Stimulated activated CD8-positive, alpha-beta memory T cell treated with anti-CD3 and anti-CD28 coated beads, Interleukin-7, amount 100 ng/mL, for 4 hours (primary cell): ENCODE measurements at regions not wholly inside any gene's neighbourhood (a gene's known extent, or its start where the extent isn't known, plus 50 kb on each side); places are given as distances from the start of the nearest gene placed in this dataset.

Experiments
- DNase-seq, 2 donors: peaks; one replicate each; pipeline ENCODE4 v3.0.0-alpha.2; 2020; ENCODE audit warnings: low read depth in 2 of 2

DNA sequence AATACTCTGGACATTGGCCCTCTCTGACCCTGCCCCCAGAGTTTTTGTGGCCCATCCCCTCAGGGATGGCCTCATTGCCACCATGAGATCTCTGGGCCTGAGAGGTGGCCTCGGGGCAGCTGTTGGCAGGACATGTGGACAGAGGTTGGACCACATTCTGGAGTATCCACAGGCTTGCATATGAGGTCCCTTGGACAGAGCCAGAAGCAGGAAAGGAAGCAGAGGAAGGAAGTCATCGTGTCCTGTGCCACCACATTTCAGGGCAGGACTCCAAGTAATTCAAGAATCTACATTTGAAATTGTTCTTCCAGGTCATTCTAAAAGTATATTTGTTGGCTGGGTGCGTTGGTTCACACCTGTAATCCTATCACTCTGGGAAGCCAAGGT is 95.9 kb upstream of the PPP2R5A start:
- DNase-seq: no peak

DNA sequence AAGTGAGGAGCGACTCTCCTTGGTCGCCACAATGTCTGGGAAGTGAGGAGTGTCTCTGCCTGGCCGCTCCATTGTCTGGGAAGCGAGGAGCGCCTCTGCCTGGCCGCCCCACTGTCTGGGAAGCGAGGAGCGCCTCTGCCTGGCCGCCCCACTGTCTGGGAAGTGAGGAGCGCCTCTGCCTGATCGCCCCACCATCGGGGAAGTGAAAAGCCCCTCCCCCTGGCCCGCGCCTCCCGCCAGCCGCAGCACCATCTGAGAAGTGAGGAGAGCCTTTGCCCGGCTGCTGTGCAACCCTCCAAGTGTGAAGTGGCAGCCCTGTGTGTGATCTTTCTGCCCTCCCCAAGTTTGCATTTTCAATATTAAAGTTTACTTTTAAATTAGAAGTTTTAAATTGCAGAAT is 95.0 kb upstream of the PPP2R5A start:
- DNase-seq: no peak

DNA sequence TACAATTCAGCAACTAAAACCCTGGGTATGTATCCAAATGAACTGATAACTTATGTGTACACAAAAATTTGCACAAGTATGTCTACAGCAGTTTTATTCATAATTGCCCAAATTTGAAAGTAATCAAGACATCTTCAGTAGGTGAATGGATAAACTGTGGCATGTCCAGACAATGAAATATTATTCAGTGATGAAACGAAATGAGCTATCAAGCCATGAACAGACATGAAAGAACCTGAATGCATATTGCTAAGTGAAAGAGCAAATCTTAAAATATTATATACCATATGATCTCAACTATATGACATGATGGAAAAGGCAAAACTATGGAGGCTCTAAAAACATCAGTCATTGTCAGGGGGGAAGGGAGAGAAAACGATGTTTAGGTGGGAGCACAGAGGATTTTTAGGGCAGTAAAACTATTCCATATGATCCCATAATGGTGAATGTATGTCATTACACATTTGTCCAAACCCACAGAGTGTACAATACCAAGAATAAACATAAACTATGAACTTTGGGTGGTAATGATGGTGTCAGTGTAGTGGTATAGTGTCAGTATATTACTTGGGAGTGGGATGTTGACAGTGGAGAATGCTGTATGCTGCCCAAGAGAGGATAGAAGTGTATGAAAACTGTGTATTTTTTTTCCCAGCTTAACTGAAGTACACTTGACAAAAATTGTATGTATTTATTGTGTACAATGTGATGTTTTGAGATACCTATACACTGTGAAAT is 92.8 kb upstream of the PPP2R5A start:
- DNase-seq: no peak

DNA sequence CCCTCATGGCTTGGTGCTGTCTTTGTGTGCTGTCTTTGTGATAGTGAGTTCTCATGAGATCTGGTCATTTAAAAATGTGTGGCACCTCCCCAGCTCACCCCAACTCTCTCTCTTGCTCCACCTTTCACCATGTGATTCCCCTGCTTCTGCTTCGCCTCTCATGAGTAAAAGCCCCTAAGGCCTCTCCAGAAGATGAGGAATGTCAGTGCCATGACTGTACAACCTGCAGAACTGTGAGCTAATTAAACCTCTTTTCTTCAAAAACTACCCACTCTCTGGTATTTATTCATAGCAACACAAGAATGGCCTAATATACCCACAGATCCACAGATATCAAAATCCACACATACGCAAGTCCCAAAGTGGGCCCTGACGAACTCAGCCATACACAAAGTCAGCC is 88.9 kb upstream of the PPP2R5A start:
- DNase-seq: no peak

DNA sequence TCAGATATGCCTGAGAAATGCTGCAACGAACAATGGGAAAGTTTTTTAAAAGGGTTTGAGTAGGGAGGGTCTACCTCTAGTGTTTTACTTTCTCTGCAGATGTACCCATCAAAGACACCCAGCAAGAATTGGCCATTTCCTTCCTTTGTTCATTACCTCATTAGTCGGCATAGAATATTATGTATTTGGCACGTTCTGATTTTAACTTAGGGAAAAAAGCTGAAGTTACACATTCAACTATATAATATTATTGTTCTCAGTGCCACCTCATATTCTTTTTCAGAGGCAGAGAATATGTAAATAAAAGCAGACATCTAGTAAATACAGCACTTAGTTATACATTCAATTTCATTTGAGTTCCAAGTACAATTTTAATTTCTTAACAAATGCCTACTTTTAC is 83.7 kb upstream of the PPP2R5A start:
- no peak for DNase-seq

DNA sequence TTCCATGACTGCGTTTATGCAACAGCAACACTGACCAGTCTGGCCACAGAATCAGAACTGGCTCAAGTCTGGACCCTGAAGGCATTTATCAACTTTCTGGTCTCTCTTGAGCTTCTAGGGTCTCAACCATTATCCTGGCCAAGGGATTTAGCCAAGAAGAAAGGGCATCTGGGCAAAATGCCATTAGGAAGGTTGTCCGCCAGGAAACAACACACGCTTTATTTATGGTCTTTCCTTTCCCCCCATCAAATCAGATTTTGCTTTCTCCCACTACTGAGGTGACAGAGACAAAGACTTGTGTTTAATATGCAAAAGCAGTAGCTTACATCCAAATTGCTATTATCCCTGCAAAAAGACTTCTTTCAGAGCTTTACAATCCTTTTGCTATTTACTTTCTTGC is 81.6 kb upstream of the PPP2R5A start:
- no peak for DNase-seq

DNA sequence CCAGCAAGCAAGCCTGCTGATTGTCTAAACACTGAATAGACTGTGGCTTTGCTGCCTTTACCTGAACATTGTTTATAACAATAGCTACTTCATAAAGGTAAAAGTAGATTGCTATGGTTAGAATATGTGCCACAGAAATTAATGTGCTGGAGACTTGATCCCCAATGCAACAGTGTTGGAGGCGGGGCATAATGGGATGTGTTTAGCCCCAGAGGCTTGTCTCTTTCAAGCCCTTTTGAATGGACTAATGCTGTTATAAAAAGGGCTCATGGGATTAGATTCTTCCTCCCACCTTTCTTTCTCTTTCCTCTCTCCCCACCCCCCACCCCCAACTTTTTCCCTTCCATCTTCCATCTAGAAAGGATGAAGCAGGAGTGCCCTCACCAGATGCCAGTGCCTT is 80.2 kb upstream of the PPP2R5A start:
- no peak for DNase-seq

DNA sequence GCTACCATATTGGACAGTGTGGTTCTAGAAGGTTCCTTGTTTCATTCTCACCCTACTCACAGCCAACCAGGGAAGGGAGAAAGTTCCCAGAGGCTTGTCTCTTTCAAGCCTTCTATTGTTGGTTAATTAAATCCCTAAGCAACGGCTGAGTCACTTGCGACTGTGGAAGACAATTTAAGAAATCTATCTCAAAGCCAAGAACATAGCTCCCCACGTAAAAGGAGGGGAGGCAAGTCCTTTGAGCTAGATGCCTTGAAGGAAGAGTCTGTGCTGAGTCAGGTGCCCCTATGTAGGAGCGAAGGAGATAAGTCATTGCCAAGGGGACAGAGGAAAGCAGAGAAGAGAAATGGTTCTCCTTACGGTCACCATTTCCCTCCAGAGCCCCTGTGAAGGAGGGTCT is 79.4 kb upstream of the PPP2R5A start:
- no peak for DNase-seq

DNA sequence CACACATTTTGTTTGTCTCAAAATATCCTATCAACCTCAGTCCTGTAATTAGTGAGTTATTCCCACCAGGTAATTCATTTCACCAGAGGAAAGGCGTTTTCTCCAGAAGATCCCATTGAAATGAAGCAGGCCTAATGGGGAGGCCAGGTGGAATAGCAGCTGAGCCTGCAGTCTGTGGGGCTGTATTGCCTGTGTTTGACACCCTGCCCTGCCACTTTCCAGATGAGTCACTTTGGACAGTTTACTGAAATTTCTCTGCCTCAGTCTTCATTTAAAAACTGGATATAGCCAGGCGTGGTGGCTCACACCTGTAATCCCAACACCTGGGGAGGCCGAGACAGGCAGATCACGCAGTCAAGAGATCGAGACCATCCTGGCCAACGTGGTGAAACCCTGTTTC is 78.1 kb upstream of the PPP2R5A start:
- no peak for DNase-seq

DNA sequence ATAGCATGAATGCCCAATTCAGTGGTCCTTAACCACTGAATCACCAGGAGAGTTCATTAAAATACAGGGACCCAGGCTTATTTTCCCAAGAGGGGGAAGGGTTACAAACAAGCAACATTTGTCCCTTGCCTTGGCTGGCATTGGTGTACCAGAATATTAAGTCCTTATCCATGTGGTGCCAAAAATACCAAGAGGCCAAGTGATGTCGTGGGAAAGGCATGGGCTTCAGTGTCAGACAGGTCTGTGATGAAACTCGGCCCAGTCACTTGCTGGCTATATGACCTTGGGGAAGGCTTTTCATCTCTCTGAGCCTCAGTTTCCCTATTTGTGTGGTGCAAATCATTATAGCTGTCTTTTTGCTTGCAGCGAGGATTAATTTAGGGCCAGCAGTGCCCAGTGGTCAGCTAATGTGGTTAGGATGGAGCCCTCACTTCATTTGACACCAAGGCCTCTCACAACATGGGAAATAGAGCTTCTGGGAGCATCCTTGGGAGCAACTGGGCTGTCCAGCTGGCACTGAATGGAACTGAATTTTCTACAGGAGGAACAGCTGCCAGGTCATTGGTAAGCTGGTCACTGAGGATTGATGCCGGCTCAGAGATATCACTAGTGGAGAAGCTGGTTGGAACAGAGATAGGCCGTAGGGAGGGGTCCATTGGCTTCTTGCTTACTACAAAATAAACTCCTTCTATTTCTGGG is 77.2 kb upstream of the PPP2R5A start:
- no peak for DNase-seq

DNA sequence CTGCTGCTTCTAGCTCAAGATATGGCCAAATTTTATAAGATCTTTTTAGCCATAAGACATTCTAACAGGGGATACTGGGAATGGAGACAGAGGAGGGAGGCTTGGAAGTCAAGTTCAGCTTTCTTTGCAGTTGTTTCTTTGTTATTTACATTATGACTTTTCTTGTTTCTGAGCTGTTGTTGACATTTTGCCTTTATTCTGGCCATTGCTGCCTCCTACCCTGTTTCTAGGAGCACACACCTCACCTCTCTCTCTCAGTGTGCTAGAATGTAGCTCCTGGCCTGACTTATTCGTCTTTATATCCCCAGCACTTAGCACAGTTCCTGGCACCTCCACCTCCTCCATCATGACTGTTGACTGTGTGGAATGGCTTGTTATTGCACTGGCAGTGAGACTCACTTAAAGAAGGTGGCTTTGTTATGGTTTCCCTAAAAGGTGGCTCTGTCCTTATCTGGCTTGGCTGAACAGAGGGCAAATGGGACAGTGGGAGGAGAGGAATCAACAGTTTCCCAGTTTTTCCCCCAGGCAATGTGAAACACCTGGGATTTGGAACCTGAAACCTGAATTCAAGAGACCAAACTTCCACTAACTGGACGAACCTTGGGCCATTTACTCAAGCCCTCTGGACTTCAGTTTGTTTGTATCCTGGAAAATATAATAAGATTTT is 76.1 kb upstream of the PPP2R5A start:
- no peak for DNase-seq

DNA sequence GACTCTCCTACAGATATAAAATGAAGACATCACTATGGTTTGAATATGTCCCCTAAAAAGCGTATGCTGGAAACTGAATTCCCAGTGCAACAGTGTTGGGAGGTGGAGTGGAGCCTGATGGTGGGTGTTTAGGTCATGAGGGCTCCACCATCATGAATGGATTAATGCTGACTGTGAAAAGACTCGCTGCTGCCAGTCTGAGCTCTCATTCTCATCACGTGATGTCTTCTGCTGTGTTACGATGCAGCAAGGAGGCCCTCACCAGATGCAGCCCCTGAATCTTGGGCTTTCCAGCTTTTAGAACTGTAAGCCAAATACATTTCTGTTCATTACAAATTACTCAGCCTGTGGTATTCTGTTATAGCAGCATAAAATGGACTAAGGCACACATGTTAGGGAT is 73.8 kb upstream of the PPP2R5A start:
- no peak for DNase-seq

DNA sequence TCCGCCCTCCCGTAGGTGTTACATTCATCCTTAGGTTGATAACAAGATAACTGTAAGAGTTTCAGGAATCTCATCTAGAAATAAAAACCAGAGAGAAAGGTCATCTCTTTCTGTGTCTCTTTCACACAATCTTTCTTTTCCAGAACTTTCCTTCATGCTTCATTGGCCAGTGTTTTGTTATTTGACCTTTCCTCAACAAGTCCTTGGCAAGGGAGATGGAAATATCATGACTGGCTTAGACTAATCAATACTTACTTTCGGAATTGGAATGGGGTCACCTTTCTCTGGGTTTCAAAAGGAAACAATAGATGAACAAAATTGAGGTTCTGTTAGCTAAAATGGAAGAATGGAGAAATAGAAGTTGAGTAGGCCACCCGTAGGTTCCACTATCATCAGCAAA is 72.9 kb upstream of the PPP2R5A start:
- no peak for DNase-seq

DNA sequence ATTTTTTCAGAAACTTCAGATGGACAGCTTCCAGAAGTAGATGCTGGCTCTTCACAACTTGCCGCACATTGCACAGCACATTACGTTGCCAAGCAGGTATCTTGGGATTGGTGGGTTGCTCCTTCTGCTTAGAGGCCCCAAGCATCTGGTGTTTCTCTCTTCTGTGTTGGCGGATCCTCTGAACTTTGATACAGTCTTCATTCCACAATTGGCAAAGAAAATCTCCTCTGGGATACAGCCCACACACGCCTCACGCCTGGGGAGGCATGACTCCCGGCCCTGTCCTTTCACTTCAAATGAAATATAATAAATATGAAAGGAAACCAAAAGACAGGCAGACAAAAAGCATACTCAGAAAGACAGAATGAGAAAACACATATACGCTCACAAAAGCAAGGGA is 72.3 kb upstream of the PPP2R5A start:
- DNase-seq: no peak

DNA sequence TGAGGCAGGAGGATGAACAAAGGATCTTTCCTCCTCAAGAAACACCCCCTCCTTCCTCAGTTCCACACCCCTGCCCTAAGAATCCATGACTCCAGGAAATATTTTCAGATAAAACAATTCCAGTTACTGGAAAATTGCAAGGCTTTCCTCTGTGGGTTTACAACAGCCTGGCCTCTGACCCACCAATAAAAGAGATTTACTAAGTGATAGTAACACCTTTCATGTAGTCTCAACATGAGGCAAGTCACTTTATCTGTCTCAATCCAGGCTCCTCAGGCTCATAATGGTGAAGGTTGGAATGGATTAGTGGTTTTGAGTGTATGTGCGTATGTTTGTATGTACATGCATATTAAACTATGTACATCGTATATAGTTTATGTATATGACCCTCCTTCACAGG is 71.4 kb upstream of the PPP2R5A start:
- no peak for DNase-seq

DNA sequence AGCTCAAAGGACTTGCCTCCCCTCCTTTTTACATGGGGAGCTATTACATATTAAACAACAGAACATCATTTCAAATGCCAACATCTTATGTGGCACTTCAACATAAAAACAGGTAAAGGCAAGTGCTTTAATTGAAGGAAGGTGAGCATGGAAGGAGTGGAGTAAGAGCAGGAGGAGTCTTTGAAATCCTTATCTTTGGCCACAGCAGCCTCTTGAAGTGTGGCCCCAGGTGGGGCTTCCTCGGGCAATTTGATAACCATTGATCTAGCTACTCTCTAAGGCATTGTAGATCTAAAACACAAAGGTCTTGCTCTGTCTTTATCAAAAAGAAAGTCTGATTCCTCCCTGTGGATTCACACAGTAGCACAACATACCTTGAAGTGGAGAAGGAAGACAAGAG is 70.9 kb upstream of the PPP2R5A start:
- no peak for DNase-seq

DNA sequence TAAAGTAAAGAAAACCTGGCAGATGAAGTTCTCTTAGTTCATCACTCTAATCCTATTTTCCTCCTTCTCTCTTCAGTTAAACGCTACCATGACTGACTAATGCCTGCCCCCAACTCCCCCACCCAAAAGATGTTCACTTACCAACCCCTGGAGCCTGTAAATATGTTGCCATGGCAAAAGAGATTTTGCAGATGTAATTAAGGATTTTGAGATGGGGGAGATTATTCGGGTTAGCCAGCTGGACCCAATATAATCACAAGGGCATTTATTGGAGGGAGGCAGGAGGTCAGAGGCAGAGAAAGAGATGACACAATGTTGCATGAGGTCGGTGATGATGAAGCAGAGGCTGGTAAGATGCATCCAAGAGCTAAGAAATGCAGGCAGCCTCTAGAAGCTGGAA is 69.3 kb upstream of the PPP2R5A start:
- no peak for DNase-seq

DNA sequence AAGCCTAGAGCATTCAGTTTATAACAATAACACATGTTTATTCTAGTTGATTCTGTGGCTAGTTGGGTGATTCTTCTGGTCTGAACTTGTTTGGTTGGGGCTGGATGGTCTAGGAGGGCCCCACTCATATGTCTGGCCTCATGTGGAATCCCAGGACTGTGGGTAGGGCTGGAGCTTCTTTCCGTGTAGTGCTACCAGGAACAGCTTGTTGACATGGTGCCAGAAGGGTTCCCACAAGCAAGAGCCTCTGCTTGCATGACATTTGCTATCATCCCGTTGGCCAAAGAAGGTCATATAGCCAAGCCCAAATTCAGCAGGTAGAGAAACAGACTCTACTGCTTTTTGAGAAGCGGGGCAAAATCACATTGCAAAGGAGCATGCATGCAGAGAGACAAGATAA is 67.6 kb upstream of the PPP2R5A start:
- no peak for DNase-seq

DNA sequence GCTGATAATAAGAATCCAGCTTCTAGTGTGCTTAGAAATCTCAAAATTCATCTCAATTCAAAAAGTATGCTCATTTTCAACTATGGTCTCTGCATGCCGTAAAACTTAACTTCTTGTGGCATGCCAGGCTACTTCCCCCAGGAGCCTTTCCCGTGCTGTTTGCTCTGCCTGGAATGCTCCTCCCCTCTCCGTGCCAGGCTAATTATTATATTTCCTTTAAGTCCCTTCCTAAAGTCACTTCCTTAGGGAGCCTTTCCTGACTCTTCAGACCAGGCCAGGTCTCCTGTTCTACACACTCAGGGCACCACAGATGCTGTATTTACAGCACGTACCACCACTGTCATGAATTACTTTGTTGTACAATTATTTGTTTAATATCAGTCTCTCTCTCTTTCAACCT is 67.1 kb upstream of the PPP2R5A start:
- no peak for DNase-seq

DNA sequence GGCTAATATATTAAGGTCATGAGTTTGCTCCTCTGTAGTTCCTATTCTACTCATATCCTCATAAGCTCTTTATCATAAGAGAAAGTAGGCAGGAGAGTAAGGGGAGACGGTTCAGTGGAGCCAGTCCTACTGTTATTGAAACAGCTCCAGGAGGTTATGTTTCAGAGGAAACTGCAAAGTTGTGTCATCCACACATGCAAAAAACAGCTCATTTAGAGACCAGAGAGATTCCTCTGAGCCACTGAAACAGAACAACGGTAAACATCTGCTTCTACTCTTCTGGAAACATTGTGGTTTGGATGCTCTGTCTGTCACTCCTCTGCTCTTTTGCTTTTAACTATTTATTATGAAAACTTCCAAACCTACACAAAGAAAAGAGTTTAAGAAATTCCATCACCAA is 66.3 kb upstream of the PPP2R5A start:
- no peak for DNase-seq

DNA sequence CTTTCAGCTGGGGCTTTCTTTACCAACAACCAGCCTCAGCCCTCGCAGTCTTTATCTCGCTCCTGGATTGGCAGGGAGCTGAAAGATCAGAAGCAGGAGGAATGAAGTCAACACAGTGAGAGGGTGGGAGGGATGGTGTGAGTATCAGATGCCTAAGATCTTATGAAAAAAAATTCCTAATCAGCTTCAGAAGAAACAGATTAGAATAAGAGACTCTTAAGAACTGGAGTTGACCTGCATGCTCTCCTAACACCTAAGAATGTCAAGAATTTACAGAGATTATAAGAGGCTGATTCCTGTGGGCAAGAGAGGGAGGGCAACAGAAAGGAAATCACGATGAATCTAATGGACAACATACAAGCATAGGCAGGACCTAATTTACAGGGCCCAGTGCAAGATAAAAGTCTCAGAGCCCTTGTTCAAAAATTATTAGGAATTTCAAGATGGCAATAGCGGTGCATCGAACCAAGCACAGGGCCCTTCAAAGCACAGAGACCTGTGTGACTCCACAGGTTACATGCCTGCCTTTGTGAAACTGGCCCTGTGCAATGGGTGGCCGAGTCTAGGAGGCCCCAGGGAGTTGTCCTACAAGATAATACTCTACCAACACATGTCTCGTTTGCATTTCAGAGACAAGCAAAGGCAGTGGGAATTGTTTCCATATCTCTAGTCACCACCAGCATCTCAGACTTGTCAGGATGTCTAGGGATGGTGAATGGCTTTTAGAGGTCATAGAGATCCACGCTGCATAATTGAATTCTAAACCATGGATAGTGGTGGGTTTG is 65.3 kb upstream of the PPP2R5A start:
- DNase-seq: no peak

DNA sequence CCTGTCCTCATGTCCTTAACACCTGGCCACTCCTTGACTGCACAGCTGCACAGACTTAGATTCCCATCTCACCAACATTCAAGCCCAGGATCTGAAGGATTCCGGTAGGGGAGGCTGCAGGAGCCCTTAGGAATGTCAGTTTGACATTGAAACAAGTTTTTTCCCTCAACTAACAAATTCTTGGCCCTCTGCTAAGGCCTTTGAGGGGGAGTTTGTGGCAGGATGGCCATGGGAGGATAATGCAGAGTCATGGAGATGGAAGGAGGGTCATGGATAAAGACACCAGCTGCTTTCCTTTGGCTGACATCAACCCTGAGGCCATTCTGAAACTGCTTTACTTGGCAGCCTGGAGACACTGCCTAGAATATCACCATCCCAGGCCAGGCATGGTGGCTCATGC is 63.4 kb upstream of the PPP2R5A start:
- no peak for DNase-seq

DNA sequence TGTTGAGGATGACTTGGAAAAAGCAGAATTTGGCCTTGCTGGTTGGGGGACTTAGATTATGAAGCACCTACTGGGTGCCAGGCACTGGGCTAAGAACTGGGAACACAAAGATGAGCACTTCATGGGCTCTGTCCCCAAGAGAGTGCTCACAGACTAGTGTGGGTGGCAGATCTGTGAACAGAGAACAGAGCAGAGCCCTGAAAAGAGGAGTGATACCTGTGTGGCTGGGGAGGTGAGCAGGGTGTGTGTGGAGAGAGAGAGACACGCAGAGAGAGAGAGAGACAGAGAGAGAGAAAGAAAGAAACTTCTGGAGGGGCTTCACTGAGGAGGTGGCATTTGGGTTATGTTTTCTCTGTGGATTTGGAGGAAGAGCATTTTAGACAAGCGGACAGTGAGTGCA is 61.1 kb upstream of the PPP2R5A start:
- DNase-seq: no peak
